Endothelial cell of umbilical vein (primary cell): ENCODE measurements at regions not wholly inside any gene's neighbourhood (a gene's known extent, or its start where the extent isn't known, plus 50 kb on each side); places are given as distances from the start of the nearest gene placed in this dataset.

Source experiments
- BruUV-seq: library from RNA; stranded (reverse); fragments of 400-500 nt; replicated peaks from 2 replicates; lab custom pipeline; 2021; lab: Mats Ljungman, UMichigan
- CTCF ChIA-PET: fragments of 300-600, 350-600 bp; sonication (Branson Sonifier 250); formaldehyde crosslinking; loops from one replicate; lab custom pipeline; 2021; ENCODE audit warnings: antibody characterized with exemption, inconsistent platforms; lab: Charles Lee
- POLR2A ChIA-PET: fragments of 300-600, 350-600 bp; sonication (Branson Sonifier 250); formaldehyde crosslinking; loops from one replicate; lab custom pipeline; 2021; ENCODE audit warnings: antibody characterized with exemption, inconsistent platforms; lab: Charles Lee
- DNase-seq: peaks from one replicate; pipeline ENCODE4 v3.0.0-alpha.2; 2011; ENCODE audit warnings: low read depth, low spot score
- FAIRE-seq: peaks from 2 replicates; lab custom pipeline; 2011; peaks lifted over from hg19 to GRCh38; lab: Jason Lieb, UNC
- H2AFZ ChIP-seq: 2 replicates; pipeline ENCODE4 v1.6.0; 2012; ENCODE audit warnings: low read depth, low read length, control low read depth, inconsistent platforms
- H3K27ac ChIP-seq: 2 replicates; pipeline ENCODE4 v1.5.1; 2011; ENCODE audit warnings: low read depth, mild to moderate bottlenecking, control low read depth, low read length, moderate library complexity; ENCODE audit not compliant: insufficient read depth
- H3K27me3 ChIP-seq, 2 experiments: 2 replicates each; pipeline versions ENCODE4 v1.6.0 to v1.6.1; 2011; ENCODE audit warnings: low read length in 2 of 2, mixed read lengths in 1 of 2; ENCODE audit not compliant: control insufficient read depth in 2 of 2, insufficient read depth in 2 of 2
- H3K36me3 ChIP-seq, 2 experiments: 2 replicates in 1 of 2; 3 replicates in 1 of 2; pipeline ENCODE4 v1.5.1; 2011; ENCODE audit warnings: low read length in 2 of 2, mild to moderate bottlenecking in 1 of 2, moderate library complexity in 1 of 2; ENCODE audit not compliant: control insufficient read depth in 2 of 2, insufficient read depth in 2 of 2; ENCODE audit errors: extremely low read depth in 1 of 2
- H3K4me1 ChIP-seq: 3 replicates; pipeline ENCODE4 v1.5.1; 2011; ENCODE audit warnings: mild to moderate bottlenecking, low read length; ENCODE audit not compliant: control insufficient read depth, insufficient read depth; ENCODE audit errors: extremely low read depth
- H3K4me2 ChIP-seq: 2 replicates; pipeline ENCODE4 v1.6.1; 2011; ENCODE audit warnings: low read length, control low read depth, mixed read lengths; ENCODE audit not compliant: insufficient read depth
- H3K4me3 ChIP-seq, 3 experiments: fragments of 200-600 bp in 1 of 3; sonication (generic), shearing (Covaris generic) in 1 of 3; replicated peaks in 1 of 3; 2 replicates each; pipeline ENCODE4 v1.5.1; 2011 to 2016; ENCODE audit warnings: control low read depth in 3 of 3, low read length in 3 of 3, mild to moderate bottlenecking in 2 of 3, inconsistent platforms in 1 of 3, low read depth in 1 of 3, moderate library complexity in 1 of 3; ENCODE audit not compliant: insufficient read depth in 1 of 3
- H3K79me2 ChIP-seq: 2 replicates; pipeline ENCODE4 v1.6.0; 2012; ENCODE audit warnings: low read length, inconsistent platforms; ENCODE audit not compliant: control insufficient read depth, insufficient read depth
- H3K9ac ChIP-seq: replicated peaks from 2 replicates; pipeline ENCODE3; 2011; ENCODE audit warnings: low read length, control low read depth; ENCODE audit not compliant: insufficient read depth; ENCODE audit errors: extremely low read depth
- H3K9me1 ChIP-seq: replicated peaks from 3 replicates; pipeline ENCODE4 v1.6.0; 2011; ENCODE audit warnings: mild to moderate bottlenecking, low read length; ENCODE audit not compliant: control insufficient read depth, insufficient read depth; ENCODE audit errors: extremely low read depth
- H3K9me3 ChIP-seq: replicated peaks from 2 replicates; pipeline ENCODE4 v1.5.1; 2012; ENCODE audit warnings: low read length, inconsistent platforms; ENCODE audit not compliant: control insufficient read depth, insufficient read depth
- H4K20me1 ChIP-seq: replicated peaks from 2 replicates; pipeline ENCODE3; 2011; ENCODE audit warnings: mild to moderate bottlenecking, low read length; ENCODE audit not compliant: control insufficient read depth, insufficient read depth; ENCODE audit errors: extremely low read depth
- GATA2 ChIP-seq: IDR thresholded peaks from 2 replicates; pipeline ENCODE4 v1.7.0; 2011; ENCODE audit warnings: low read depth, mild to moderate bottlenecking, moderate library complexity, mixed read lengths, low read length; ENCODE audit not compliant: insufficient read length, insufficient read depth
- JUN ChIP-seq: IDR thresholded peaks from 2 replicates; pipeline ENCODE4 v1.6.1; 2011; ENCODE audit warnings: borderline replicate concordance, low read depth; ENCODE audit not compliant: insufficient read length, insufficient read depth
- MYC ChIP-seq: IDR thresholded peaks from one replicate; pipeline ENCODE4 v1.6.1; 2011; ENCODE audit warnings: mild to moderate bottlenecking, low read depth, low read length
- POLR2AphosphoS5 ChIP-seq: IDR thresholded peaks from 2 replicates; pipeline ENCODE4 v1.6.1; 2012; ENCODE audit warnings: low read depth, mild to moderate bottlenecking, control low read depth, low read length, moderate library complexity; ENCODE audit not compliant: insufficient read depth
- dilution Hi-C: fragments of 300-500 bp; cut with MboI; formaldehyde crosslinking; loops from one replicate; pipeline ENCODE4 v1.15.0; 2019; ENCODE audit warnings: low sequenced_read_pairs; ENCODE audit not compliant: extremely low pct_ligation_motif_present
- intact Hi-C: fragments of 100-400 bp; cut with micrococcal nuclease; formaldehyde crosslinking; loops from one replicate; pipeline ENCODE4 v1.10.0; 2022
- TF ChIP-seq, protein P1 (sequence below), 2 donors: IDR thresholded peaks; 1 replicate in 1 of 2; 2 replicates in 1 of 2; pipeline ENCODE4 v1.5.1; 2011; ENCODE audit warnings: low read length in 2 of 2, mild to moderate bottlenecking in 2 of 2, moderate library complexity in 2 of 2, control low read depth in 1 of 2, inconsistent platforms in 1 of 2, low read depth in 1 of 2; ENCODE audit not compliant: insufficient read depth in 1 of 2; ENCODE audit errors: extremely low read depth in 1 of 2

DNA sequence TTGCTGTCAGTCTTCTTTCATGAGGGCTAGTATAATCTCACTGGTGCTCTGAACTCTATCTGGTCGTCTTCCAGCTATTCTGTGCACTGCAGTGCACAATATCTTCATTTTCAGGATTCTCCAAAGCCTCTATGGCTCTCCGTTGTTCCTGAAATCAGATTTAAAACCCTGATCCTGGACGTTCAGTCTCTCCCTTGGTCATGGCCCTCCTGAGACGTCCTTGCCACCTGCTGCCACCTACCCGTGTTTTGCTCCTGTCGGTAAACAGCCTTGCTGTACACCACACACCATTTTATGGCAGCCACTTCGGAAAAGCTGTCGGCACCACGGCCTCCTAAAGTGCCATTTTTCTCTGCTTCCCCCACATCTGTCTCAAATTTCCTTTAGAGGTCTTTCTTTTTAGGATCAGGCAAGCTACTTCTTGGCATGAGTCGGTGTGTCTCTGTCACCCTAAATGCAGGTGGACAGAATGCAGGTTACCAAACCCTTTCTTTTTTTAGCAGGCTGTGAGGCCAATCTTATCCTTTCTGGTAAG lies 170.0 kb downstream of the HRH4 start:
- Histone ChIP-seq H3K79me2 (no peaks in the 10 kb centered on the region), H3K9ac (no peak overlapping the region), H3K4me2 (no peak overlapping the region), H3K27me3 (peaks cover 0 to 2% of the 10 kb centered on the region in 2 experiments), H3K36me3 (no peaks in the 10 kb centered on the region), H2AFZ (no peak overlapping the region), H3K4me3 (no peak overlapping the region), H3K9me1 (no peaks in the 10 kb centered on the region), H3K4me1 (peaks cover 3% of the 10 kb centered on the region), H3K9me3 (no peaks in the 10 kb centered on the region), H3K27ac (no peak overlapping the region), H4K20me1 (no peaks in the 10 kb centered on the region)
- BruUV-seq = no TSS peak
- no peak for FAIRE-seq
- TF ChIP-seq, protein P1, sequence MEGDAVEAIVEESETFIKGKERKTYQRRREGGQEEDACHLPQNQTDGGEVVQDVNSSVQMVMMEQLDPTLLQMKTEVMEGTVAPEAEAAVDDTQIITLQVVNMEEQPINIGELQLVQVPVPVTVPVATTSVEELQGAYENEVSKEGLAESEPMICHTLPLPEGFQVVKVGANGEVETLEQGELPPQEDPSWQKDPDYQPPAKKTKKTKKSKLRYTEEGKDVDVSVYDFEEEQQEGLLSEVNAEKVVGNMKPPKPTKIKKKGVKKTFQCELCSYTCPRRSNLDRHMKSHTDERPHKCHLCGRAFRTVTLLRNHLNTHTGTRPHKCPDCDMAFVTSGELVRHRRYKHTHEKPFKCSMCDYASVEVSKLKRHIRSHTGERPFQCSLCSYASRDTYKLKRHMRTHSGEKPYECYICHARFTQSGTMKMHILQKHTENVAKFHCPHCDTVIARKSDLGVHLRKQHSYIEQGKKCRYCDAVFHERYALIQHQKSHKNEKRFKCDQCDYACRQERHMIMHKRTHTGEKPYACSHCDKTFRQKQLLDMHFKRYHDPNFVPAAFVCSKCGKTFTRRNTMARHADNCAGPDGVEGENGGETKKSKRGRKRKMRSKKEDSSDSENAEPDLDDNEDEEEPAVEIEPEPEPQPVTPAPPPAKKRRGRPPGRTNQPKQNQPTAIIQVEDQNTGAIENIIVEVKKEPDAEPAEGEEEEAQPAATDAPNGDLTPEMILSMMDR (IDR thresholded peaks at IDR 0.05; ENCODE audit: extremely low read depth in 1 of 2, insufficient read depth in 1 of 2, low read depth in 1 of 2, low read length in 2 of 2) = no peak
- TF ChIP-seq GATA2 = no peak
- TF ChIP-seq JUN = no peak
- TF ChIP-seq POLR2AphosphoS5 = no peak
- no peak for TF ChIP-seq MYC
- dilution Hi-C loops = no loop called here
- no peak for DNase-seq
- ChIA-PET CTCF (no interaction called here), POLR2A (no interaction called here)
- intact Hi-C loops = no loop called here
